Glutamatergic neuron (in vitro differentiated cells): ENCODE measurements at regions not wholly inside any gene's neighbourhood (a gene's known extent, or its start where the extent isn't known, plus 50 kb on each side); places are given as distances from the start of the nearest gene placed in this dataset.
"Not testable (repeated sequence)": the region's sequence is repeated elsewhere in the genome, so short reads cannot be mapped to it uniquely, and the experiment has no call there.

Source experiments
- DNase-seq: peaks from one replicate; pipeline ENCODE4 v3.0.0; 2022
- H3K27ac Mint-ChIP-seq: one replicate; pipeline ENCODE4 v1.8.0; 2020; ENCODE audit warnings: mild to moderate bottlenecking, mixed read lengths, inconsistent platforms; ENCODE audit not compliant: unreplicated experiment
- H3K27me3 Mint-ChIP-seq: one replicate; pipeline ENCODE4 v1.8.0; 2020; ENCODE audit warnings: mild to moderate bottlenecking, moderate library complexity, mixed read lengths, inconsistent platforms; ENCODE audit not compliant: unreplicated experiment
- H3K36me3 Mint-ChIP-seq: one replicate; pipeline ENCODE4 v1.8.0; 2020; ENCODE audit warnings: mild to moderate bottlenecking, mixed read lengths, inconsistent platforms; ENCODE audit not compliant: unreplicated experiment
- H3K4me1 Mint-ChIP-seq: one replicate; pipeline ENCODE4 v1.8.0; 2020; ENCODE audit warnings: mild to moderate bottlenecking, low read depth, mixed read lengths, inconsistent platforms; ENCODE audit not compliant: unreplicated experiment
- H3K4me3 Mint-ChIP-seq: one replicate; pipeline ENCODE4 v1.8.0; 2020; ENCODE audit warnings: mild to moderate bottlenecking, mixed read lengths, inconsistent platforms; ENCODE audit not compliant: unreplicated experiment
- H3K9me3 Mint-ChIP-seq: one replicate; pipeline ENCODE4 v1.8.0; 2020; ENCODE audit warnings: mild to moderate bottlenecking, moderate library complexity, mixed read lengths, inconsistent platforms; ENCODE audit not compliant: unreplicated experiment
- CTCF ChIP-seq: fragments of 200-600 bp; sonication (generic); IDR thresholded peaks from one replicate; pipeline ENCODE4 v1.5.0; 2021; ENCODE audit not compliant: partially characterized antibody, unreplicated experiment

- no peak for DNase-seq
- Mint-ChIP-seq H3K36me3 (peaks cover 12% of the 10 kb centered on the region), H3K4me1 (peaks cover 18% of the 10 kb centered on the region), H3K9me3 (peaks cover 3% of the 10 kb centered on the region), H3K27ac (no peak overlapping the region), H3K4me3 (no peak overlapping the region), H3K27me3 (peaks cover 2% of the 10 kb centered on the region)
- TF ChIP-seq CTCF: no peak
These were observed 440.4 kb upstream of the CD180 start for GRCh38 chr5:67636850-67637524.

- no peak for DNase-seq
- H3K4me1 Mint-ChIP-seq: peaks cover 18% of the 10 kb centered on the region
- H3K36me3 Mint-ChIP-seq: peaks cover 16% of the 10 kb centered on the region
- TF ChIP-seq CTCF: no peak
- H3K27ac Mint-ChIP-seq: no peak overlapping the region
- H3K9me3 Mint-ChIP-seq: peaks cover 5% of the 10 kb centered on the region
- peaks cover 2% of the 10 kb centered on the region for H3K27me3 Mint-ChIP-seq
- no peak overlapping the region for H3K4me3 Mint-ChIP-seq
These were observed 439.5 kb upstream of the CD180 start for GRCh38 chr5:67636091-67636490.

- not testable (repeated sequence) for H3K9me3 Mint-ChIP-seq, H3K27me3 Mint-ChIP-seq, H3K27ac Mint-ChIP-seq, H3K4me1 Mint-ChIP-seq, H3K4me3 Mint-ChIP-seq, DNase-seq
- peaks cover 20% of the 10 kb centered on the region for H3K36me3 Mint-ChIP-seq
These were observed 430.5 kb upstream of the CD180 start for GRCh38 chr5:67627079-67627478.

GRCh38 chr5:67623078-67623477 is 426.5 kb upstream of the CD180 start:
- H3K4me1 Mint-ChIP-seq: no peaks in the 10 kb centered on the region
- DNase-seq: no peak
- no peaks in the 10 kb centered on the region for H3K27me3 Mint-ChIP-seq
- no peak overlapping the region for H3K27ac Mint-ChIP-seq
- peaks cover 2% of the 10 kb centered on the region for H3K9me3 Mint-ChIP-seq
- no peak for TF ChIP-seq CTCF
- H3K36me3 Mint-ChIP-seq: peaks cover 7% of the 10 kb centered on the region
- H3K4me3 Mint-ChIP-seq: no peak overlapping the region

- no peaks in the 10 kb centered on the region for H3K9me3 Mint-ChIP-seq
- no peaks in the 10 kb centered on the region for H3K27me3 Mint-ChIP-seq
- H3K4me3 Mint-ChIP-seq: no peak overlapping the region
- no peaks in the 10 kb centered on the region for H3K4me1 Mint-ChIP-seq
- no peak for DNase-seq
- no peaks in the 10 kb centered on the region for H3K36me3 Mint-ChIP-seq
- TF ChIP-seq CTCF: no peak
- no peak overlapping the region for H3K27ac Mint-ChIP-seq
These were observed 424.1 kb upstream of the CD180 start for GRCh38 chr5:67620424-67621397.
